Cardiac muscle cell (in vitro differentiated cells and primary cell): ENCODE measurements at regions not wholly inside any gene's neighbourhood (a gene's known extent, or its start where the extent isn't known, plus 50 kb on each side); places are given as distances from the start of the nearest gene placed in this dataset.
A peak's percentile ranks its signal among the peaks of the same experiment; 100 is the strongest.

Source experiments
- DNase-seq, 2 donors: peaks; one replicate each; pipeline versions ENCODE4 v3.0.0 to v3.0.0-alpha.2; 2010 to 2017; ENCODE audit warnings: low read depth in 1 of 2, low spot score in 1 of 2
- H3K27ac ChIP-seq: fragments of 200-600 bp; sonication (generic); 2 replicates; pipeline ENCODE4 v1.5.1; 2016
- H3K27me3 ChIP-seq: fragments of 200-600 bp; sonication (generic); 2 replicates; pipeline ENCODE4 v1.6.0; 2016; ENCODE audit warnings: control low read depth
- H3K36me3 ChIP-seq: fragments of 200-600 bp; sonication (generic); 2 replicates; pipeline ENCODE4 v1.5.1; 2016; ENCODE audit warnings: control low read depth
- H3K4me1 ChIP-seq: fragments of 200-600 bp; sonication (generic); 2 replicates; pipeline ENCODE4 v1.8.1; 2017; ENCODE audit warnings: low read depth, mild to moderate bottlenecking, mixed run types
- H3K4me3 ChIP-seq: fragments of 200-600 bp; sonication (generic); 2 replicates; pipeline ENCODE4 v1.5.1; 2016; ENCODE audit warnings: mild to moderate bottlenecking
- H3K9me3 ChIP-seq: fragments of 200-600 bp; sonication (generic); 2 replicates; pipeline ENCODE4 v1.5.1; 2017; ENCODE audit warnings: low read depth, mild to moderate bottlenecking, control low read depth
- CTCF ChIP-seq: IDR thresholded peaks from 2 replicates; pipeline ENCODE4 v1.5.1; 2012; ENCODE audit warnings: low read depth, mild to moderate bottlenecking, low read length

DNA sequence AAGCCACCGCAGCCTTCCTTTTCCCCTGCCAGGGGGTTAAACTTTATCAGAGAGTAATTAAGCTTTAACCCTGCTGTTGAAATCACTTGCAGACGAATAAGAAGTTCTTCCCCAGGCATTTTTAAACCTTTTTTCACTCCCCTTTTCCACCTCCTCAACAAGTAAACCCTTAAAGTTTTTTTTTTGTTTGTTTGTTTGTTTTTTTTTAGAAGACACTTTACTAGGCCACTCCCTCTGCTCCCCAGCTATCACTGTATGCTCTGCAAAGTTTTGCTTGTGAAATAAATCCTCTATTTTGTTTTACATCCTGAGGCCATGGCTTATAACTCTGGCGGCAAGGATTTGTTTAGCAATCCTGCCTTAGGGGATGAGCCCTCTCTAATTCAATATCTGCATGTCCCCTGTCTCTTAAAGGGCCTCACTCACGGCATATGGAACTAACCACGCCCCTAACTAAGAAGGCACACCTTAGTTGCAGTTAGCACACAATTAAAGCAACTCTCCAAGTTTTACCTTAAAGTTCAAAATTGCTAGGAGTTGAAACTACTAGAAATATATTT is 1354.7 kb upstream of the LRRTM3 start:
- no peaks in the 10 kb centered on the region for H3K9me3 ChIP-seq
- peak overlapping the region; percentile 37 for H3K4me3 ChIP-seq
- H3K27ac ChIP-seq = peak overlapping the region; percentile 33
- no peaks in the 10 kb centered on the region for H3K36me3 ChIP-seq
- no peaks in the 10 kb centered on the region for H3K27me3 ChIP-seq
- no peak for TF ChIP-seq CTCF
- DNase-seq = peak in 1 of 2 donors; percentile 18
- H3K4me1 ChIP-seq = no peaks in the 10 kb centered on the region

- peak in 1 of 2 donors; percentile 1 for DNase-seq
- Histone ChIP-seq H3K36me3 (peaks cover 5% of the 10 kb centered on the region), H3K27ac (no peak overlapping the region), H3K4me1 (no peaks in the 10 kb centered on the region), H3K9me3 (no peaks in the 10 kb centered on the region), H3K4me3 (no peak overlapping the region), H3K27me3 (no peaks in the 10 kb centered on the region)
- no peak for TF ChIP-seq CTCF
Measured at GRCh38 chr10:65581426-65582026, 1344.3 kb upstream of the LRRTM3 start.

GRCh38 chr10:65602182-65602865 is 1323.5 kb upstream of the LRRTM3 start:
- TF ChIP-seq CTCF = no peak
- Histone ChIP-seq H3K27me3 (no peaks in the 10 kb centered on the region), H3K4me3 (no peak overlapping the region), H3K9me3 (no peaks in the 10 kb centered on the region), H3K27ac (no peak overlapping the region), H3K4me1 (no peaks in the 10 kb centered on the region), H3K36me3 (peaks cover 4% of the 10 kb centered on the region)
- DNase-seq = no peak

GRCh38 chr10:65611592-65611991 is 1314.2 kb upstream of the LRRTM3 start:
- Histone ChIP-seq H3K27ac (no peak overlapping the region), H3K9me3 (no peaks in the 10 kb centered on the region), H3K4me1 (no peaks in the 10 kb centered on the region), H3K36me3 (no peaks in the 10 kb centered on the region), H3K27me3 (no peaks in the 10 kb centered on the region), H3K4me3 (no peak overlapping the region)
- DNase-seq = peak in 1 of 2 donors; percentile 57
- no peak for TF ChIP-seq CTCF

GRCh38 chr10:65614956-65615565 is 1310.8 kb upstream of the LRRTM3 start:
- Histone ChIP-seq H3K36me3 (no peaks in the 10 kb centered on the region), H3K4me1 (no peaks in the 10 kb centered on the region), H3K4me3 (no peak overlapping the region), H3K27ac (no peak overlapping the region), H3K27me3 (no peaks in the 10 kb centered on the region), H3K9me3 (no peaks in the 10 kb centered on the region)
- DNase-seq = no peak
- TF ChIP-seq CTCF = no peak
